Coronary artery (tissue), 2 donors: ENCODE measurements at regions not wholly inside any gene's neighbourhood (a gene's known extent, or its start where the extent isn't known, plus 50 kb on each side); places are given as distances from the start of the nearest gene placed in this dataset.
"Not testable (repeated sequence)": the region's sequence is repeated elsewhere in the genome, so short reads cannot be mapped to it uniquely, and the experiment has no call there.

Experiments used
- DNase-seq: peaks from one replicate; pipeline ENCODE4 v3.0.0-alpha.2; 2017; ENCODE audit warnings: low spot score
- H3K27ac ChIP-seq, 2 donors: fragments of 200-600 bp; sonication (generic); one replicate each; pipeline ENCODE4 v1.5.1; 2016 to 2019
- H3K4me3 ChIP-seq: fragments of 200-600 bp; sonication (generic); 2 replicates; pipeline ENCODE4 v1.5.1; 2016; ENCODE audit warnings: mild to moderate bottlenecking, moderate library complexity
- TF ChIP-seq, protein P1 (sequence below): fragments of 200-600 bp; sonication (generic); IDR thresholded peaks from one replicate; pipeline ENCODE4 v1.5.1; 2019; ENCODE audit warnings: antibody characterized with exemption

DNA sequence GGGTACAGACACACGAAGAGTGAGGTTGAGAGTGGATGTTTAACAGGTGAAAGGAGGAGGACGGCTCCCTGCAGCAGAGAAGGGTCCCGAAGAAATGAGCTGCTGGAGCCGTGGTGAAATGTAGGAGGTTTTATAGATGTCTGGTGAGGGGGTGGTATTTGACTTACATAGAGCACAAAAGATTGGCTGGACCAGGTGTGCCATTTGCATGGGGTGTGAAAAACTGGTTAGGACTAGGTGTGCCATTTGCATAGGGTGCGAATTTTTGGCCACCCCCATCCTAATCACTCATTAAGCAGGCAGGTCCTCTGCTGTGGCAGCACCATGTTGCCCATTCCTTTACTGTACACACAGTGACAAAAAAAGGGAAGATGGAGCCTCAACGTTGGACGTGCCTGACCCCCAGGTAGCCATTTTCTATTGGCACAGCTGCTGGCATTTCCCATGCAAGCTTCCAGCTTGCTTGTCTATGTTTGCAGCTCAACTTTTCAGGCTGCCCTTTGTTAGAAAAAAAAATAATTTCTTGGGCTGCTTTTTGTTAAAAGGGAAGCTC, 581.7 kb upstream of the B3GAT1 start:
- no peak for DNase-seq
- no peak overlapping the region for H3K4me3 ChIP-seq
- TF ChIP-seq, protein P1, sequence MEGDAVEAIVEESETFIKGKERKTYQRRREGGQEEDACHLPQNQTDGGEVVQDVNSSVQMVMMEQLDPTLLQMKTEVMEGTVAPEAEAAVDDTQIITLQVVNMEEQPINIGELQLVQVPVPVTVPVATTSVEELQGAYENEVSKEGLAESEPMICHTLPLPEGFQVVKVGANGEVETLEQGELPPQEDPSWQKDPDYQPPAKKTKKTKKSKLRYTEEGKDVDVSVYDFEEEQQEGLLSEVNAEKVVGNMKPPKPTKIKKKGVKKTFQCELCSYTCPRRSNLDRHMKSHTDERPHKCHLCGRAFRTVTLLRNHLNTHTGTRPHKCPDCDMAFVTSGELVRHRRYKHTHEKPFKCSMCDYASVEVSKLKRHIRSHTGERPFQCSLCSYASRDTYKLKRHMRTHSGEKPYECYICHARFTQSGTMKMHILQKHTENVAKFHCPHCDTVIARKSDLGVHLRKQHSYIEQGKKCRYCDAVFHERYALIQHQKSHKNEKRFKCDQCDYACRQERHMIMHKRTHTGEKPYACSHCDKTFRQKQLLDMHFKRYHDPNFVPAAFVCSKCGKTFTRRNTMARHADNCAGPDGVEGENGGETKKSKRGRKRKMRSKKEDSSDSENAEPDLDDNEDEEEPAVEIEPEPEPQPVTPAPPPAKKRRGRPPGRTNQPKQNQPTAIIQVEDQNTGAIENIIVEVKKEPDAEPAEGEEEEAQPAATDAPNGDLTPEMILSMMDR, result no peak
- no peak overlapping the region for H3K27ac ChIP-seq

DNA sequence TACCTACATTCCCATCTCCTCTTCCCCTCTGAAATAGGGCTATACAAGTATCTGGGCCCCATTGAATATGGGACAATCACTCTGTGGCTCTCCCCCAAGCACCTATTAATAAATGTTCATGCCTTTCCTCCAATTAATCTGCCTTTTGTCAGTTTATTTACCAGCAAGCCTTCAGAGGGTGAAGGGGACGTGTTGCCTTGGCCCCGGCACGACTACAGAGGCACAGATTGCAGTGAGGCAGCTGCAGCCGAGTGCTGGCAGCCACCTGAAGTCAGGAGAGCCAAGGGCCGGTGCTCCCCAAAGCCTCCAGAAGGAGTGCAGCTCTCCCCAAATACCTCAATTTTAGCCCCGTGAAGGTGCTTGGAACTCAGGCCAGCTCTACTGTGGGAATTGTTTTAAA, 580.9 kb upstream of the B3GAT1 start:
- DNase-seq, result no peak
- TF ChIP-seq, protein P1, result no peak

DNA sequence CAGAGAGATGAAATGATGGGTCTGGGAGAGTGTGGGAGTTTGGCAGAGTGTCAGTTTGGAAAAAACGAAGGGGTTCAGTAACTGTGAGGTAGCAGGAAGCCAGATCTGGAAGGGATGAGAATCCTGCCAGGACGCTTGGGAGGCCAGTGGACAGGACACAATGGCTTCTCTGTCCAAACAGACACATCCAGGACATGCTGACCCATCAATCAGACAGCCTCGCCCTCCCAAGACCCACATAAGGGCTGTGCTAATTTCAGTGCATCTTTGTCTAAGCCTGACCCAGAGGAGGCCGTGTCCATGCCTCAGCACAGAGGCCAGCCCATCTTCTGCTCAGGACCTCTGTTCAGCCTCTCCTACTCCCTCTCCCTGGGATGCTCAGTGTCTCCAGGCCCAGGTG, 576.5 kb upstream of the B3GAT1 start:
- H3K4me3 ChIP-seq, result no peak overlapping the region
- TF ChIP-seq, protein P1, result no peak
- no peak overlapping the region for H3K27ac ChIP-seq
- DNase-seq, result no peak

More for the DNA sequence above, 580.9 kb upstream of the B3GAT1 start:
- H3K4me3 ChIP-seq, result no peak overlapping the region
- H3K27ac ChIP-seq, result no peak overlapping the region

DNA sequence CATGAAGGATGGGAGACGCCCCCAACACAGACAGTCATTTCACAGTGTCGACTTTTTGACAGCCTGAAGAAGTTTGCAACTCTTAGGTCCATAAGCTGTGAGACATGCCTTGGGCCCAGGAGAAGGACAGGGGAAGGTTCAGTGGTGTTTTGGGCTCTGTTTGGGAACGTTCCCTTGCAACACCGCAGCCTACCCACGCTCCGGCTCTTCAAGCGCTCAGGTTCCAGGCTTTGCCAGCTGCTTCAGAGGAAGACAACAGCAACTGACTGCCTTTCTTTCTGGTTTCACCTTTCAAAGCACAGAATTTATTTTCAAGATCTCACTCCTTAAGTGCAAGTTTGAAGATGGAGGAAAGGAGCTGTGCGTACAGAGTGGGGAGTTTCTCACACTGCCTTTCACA, 575.8 kb upstream of the B3GAT1 start:
- Histone ChIP-seq H3K4me3 (no peak overlapping the region), H3K27ac (no peak overlapping the region)
- no peak for DNase-seq
- TF ChIP-seq, protein P1, result no peak

DNA sequence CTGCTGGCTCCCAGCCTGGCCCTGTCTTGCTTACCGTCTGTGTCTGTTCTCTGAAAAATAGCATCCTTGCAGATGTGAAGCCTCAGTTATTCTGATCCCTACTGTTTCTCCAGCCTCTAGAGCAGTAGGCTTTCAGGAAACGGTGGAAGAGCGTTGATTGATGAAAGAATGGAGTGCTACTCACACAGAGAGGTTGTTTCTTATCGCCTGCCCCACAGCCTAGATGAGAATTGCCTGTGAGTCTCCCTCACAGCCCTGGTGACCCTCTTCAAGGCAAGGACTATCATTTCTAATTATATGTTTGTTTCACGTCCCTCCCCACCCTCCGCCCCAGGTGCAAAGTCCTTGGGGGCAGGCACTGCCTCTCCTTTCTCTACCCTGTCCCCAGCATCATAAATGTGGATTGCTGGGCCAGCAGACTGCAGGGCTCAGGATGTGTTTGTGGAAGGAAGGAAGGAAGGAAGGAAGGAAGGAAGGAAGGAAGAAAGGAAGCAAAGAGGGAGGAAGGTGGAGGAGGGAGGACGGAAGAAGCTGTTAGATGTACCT, 575.3 kb upstream of the B3GAT1 start:
- no peak for DNase-seq
- H3K4me3 ChIP-seq, result no peak overlapping the region
- TF ChIP-seq, protein P1, result no peak
- no peak overlapping the region for H3K27ac ChIP-seq

DNA sequence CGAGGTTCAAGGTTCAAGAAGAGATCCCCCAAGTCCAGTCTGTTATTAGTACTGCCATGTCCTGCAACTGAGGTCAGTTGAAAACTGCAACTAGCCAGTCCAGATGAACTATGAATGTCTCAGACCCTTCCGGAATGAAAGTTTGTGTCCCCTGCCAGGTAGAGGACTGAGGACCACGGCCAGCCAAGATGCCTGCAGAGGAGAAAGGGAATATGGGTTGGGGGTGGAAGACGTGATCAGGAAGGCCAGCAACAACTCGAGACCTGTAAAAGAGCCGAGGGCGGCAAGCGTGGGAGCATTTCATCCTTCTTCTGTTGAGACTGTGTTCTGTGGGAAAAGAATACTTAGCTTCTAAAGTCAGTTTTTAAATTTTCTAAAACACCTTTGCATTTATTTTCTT, 572.4 kb upstream of the B3GAT1 start:
- Histone ChIP-seq H3K4me3 (no peak overlapping the region), H3K27ac (no peak overlapping the region)
- no peak for DNase-seq
- TF ChIP-seq, protein P1, result no peak

DNA sequence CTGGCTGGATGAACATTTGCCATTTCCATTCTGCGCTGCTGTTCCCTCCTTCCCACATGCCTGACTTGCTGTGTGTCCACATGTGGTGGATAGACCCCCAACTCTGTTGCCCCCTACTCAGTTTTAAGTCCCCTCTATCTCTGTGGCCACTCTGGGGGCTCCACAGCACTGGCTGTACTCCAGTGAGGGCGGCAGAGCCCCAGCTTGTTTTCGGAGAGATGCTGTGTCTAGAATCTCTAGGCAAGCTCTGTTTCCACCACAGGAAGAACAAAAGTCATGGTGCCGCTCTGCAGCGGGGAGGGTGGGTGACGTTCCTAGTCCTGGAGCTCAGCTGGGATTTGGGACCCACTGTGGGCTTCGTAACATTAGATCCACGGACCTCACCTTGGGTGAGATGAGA, 570.4 kb upstream of the B3GAT1 start:
- H3K27ac ChIP-seq, H3K4me3 ChIP-seq, DNase-seq: not testable (repeated sequence)
